Esophagus squamous epithelium (tissue), 5 donors: ENCODE measurements at regions not wholly inside any gene's neighbourhood (a gene's known extent, or its start where the extent isn't known, plus 50 kb on each side); places are given as distances from the start of the nearest gene placed in this dataset.

ENCODE experiments used
- DNase-seq: peaks from one replicate; lab custom pipeline; 2025; lab: John Stamatoyannopoulos, UW
- H3K27ac ChIP-seq, 4 donors: fragments of 200-600 bp; sonication (generic); one replicate each; pipeline ENCODE4 v1.5.1; 2016 to 2019; ENCODE audit warnings: mild to moderate bottlenecking in 1 of 4
- H3K27me3 ChIP-seq, 4 donors: fragments of 200-600 bp; sonication (generic); 1 replicate in 3 of 4; 2 replicates in 1 of 4; pipeline versions ENCODE4 v1.5.1 to v1.6.0; 2017 to 2021; ENCODE audit warnings: antibody characterized with exemption in 1 of 4
- H3K36me3 ChIP-seq, 3 donors: fragments of 200-600 bp; sonication (generic); one replicate each; pipeline ENCODE4 v1.5.1; 2016 to 2019
- H3K4me1 ChIP-seq, 3 donors: fragments of 200-600 bp; sonication (generic); one replicate each; pipeline ENCODE4 v1.5.1; 2017 to 2019
- H3K4me3 ChIP-seq, 4 donors: fragments of 200-600 bp; sonication (generic); 1 replicate in 3 of 4; 2 replicates in 1 of 4; pipeline ENCODE4 v1.5.1; 2016 to 2019; ENCODE audit warnings: mild to moderate bottlenecking in 2 of 4, moderate library complexity in 1 of 4
- H3K9me3 ChIP-seq, 3 donors: fragments of 200-600 bp; sonication (generic); one replicate each; pipeline ENCODE4 v1.5.1; 2016 to 2019
- POLR2A ChIP-seq, 4 donors: fragments of 450-650 bp; IDR thresholded peaks; one replicate each; pipeline ENCODE4 v1.6.1; 2017; ENCODE audit warnings: antibody characterized with exemption in 4 of 4, mild to moderate bottlenecking in 4 of 4, moderate library complexity in 3 of 4
- WGBS, 2 donors: methylation state at CpG; one replicate each; pipeline ENCODE4 v1.1.5; 2018; 5-methylcytosine and 5-hydroxymethylcytosine counted together
- intact Hi-C: fragments of 100-400 bp; cut with DNase I; formaldehyde crosslinking; loops from one replicate; pipeline ENCODE4 v1.15.0; 2022
- TF ChIP-seq, protein P1 (sequence below), 6 experiments: fragments of 450-650 bp in 4 of 6; fragments of 200-600 bp in 2 of 6; sonication (generic) in 2 of 6; IDR thresholded peaks; one replicate each; pipeline ENCODE4 v1.5.1; 2016 to 2019; ENCODE audit warnings: antibody characterized with exemption in 6 of 6, mild to moderate bottlenecking in 4 of 6, moderate library complexity in 4 of 6
- donor health status: DM: yes; HTN: yes; CAD: no.

DNA sequence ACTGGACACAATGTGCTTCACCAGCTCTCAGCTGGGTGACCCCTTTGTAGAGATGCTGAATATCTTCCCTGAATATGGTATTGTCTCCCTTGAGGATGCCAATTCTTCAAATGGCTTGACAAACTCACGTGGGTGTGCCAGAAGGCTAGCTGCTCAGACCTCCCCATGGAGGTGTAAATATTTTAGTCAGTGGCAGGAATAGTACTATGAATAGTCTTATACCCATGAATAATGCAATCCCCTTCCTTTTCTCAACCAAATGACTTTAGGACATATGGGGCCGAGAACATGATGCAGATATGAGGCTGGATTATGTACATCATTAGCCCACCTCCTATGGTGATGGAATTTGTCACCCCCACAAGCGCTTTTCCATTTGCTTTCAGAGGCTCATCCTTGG, 401.8 kb downstream of the ADRA2A start:
- H3K9me3 ChIP-seq = no peaks in the 10 kb centered on the region
- peaks cover 0 to 23% (median 0%) of the 10 kb centered on the region in 3 donors for H3K4me1 ChIP-seq
- H3K27me3 ChIP-seq = no peaks in the 10 kb centered on the region
- H3K27ac ChIP-seq = no peak overlapping the region
- TF ChIP-seq, protein P1, sequence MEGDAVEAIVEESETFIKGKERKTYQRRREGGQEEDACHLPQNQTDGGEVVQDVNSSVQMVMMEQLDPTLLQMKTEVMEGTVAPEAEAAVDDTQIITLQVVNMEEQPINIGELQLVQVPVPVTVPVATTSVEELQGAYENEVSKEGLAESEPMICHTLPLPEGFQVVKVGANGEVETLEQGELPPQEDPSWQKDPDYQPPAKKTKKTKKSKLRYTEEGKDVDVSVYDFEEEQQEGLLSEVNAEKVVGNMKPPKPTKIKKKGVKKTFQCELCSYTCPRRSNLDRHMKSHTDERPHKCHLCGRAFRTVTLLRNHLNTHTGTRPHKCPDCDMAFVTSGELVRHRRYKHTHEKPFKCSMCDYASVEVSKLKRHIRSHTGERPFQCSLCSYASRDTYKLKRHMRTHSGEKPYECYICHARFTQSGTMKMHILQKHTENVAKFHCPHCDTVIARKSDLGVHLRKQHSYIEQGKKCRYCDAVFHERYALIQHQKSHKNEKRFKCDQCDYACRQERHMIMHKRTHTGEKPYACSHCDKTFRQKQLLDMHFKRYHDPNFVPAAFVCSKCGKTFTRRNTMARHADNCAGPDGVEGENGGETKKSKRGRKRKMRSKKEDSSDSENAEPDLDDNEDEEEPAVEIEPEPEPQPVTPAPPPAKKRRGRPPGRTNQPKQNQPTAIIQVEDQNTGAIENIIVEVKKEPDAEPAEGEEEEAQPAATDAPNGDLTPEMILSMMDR (IDR thresholded peaks at IDR 0.05) = no peak
- TF ChIP-seq POLR2A (IDR thresholded peaks at IDR 0.05) = no peak
- 68 to 93% methylated on average over 3 of the region's 3 CpGs for WGBS, 2 donors
- no peak overlapping the region for H3K4me3 ChIP-seq
- no peak for DNase-seq
- H3K36me3 ChIP-seq = no peaks in the 10 kb centered on the region
- intact Hi-C loops = no loop called here

DNA sequence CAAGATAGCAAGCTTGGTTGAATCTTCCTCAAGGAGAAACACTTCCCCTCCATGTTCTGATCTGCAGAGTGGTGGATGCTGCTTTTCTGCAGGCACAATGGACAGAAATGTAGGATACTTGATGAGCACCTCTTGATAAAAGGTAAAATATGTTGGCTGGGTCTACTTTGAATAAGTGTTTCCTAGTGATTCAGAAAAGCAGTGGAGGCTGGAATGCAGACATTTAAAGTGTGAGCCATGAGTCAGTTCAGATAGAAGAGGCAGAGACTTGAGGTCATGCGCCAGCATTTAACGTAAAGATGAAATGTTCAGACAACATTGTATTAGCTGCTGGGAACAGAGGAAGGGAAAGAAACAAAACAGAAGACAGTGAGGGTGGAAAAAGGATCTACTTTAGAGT, 403.1 kb downstream of the ADRA2A start:
- Histone ChIP-seq H3K27ac (no peak overlapping the region), H3K27me3 (no peaks in the 10 kb centered on the region), H3K4me1 (peaks cover 0 to 20% (median 0%) of the 10 kb centered on the region in 3 donors), H3K9me3 (no peaks in the 10 kb centered on the region), H3K36me3 (no peaks in the 10 kb centered on the region), H3K4me3 (no peak overlapping the region)
- intact Hi-C loops = no loop called here
- no peak for TF ChIP-seq POLR2A (IDR thresholded peaks at IDR 0.05)
- TF ChIP-seq, protein P1 (IDR thresholded peaks at IDR 0.05) = no peak
- DNase-seq = no peak
- 72 to 86% methylated on average over 2 of the region's 2 CpGs for WGBS, 2 donors

DNA sequence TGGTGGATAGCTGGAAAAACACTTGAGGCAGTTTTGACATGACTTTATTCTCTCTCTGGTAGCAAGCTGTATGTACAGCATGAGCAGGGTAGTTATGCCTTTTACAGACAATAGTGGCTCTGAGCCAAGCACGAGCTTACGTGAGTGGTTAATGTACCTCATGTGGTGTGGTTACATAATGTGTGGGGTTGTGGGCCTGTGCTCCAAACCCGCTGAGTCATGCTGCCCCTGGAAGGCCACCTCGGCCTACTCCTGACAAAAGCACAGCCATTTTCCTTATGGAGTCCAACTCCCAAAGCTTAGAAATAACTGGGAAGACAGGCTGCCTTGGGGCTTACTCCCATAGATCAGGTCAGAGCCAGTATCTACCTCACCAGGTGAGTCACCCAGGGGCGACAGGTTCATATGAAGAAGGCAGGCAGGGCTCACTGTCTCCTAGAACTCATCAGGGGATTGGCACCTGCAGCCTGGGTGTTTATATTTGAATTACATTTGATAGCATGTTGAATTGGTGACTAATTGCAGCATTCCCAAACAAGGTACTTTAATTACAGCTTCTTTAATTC, 404.5 kb downstream of the ADRA2A start:
- Histone ChIP-seq H3K27ac (no peak overlapping the region), H3K36me3 (no peaks in the 10 kb centered on the region), H3K4me3 (no peak overlapping the region), H3K27me3 (no peaks in the 10 kb centered on the region), H3K4me1 (peaks cover 0 to 12% (median 0%) of the 10 kb centered on the region in 3 donors), H3K9me3 (no peaks in the 10 kb centered on the region)
- 40 to 73% methylated on average over 3 to 5 of the region's 5 CpGs for WGBS, 2 donors
- intact Hi-C loops = no loop called here
- TF ChIP-seq, protein P1 (IDR thresholded peaks at IDR 0.05) = no peak
- TF ChIP-seq POLR2A (IDR thresholded peaks at IDR 0.05) = no peak
- DNase-seq = no peak

DNA sequence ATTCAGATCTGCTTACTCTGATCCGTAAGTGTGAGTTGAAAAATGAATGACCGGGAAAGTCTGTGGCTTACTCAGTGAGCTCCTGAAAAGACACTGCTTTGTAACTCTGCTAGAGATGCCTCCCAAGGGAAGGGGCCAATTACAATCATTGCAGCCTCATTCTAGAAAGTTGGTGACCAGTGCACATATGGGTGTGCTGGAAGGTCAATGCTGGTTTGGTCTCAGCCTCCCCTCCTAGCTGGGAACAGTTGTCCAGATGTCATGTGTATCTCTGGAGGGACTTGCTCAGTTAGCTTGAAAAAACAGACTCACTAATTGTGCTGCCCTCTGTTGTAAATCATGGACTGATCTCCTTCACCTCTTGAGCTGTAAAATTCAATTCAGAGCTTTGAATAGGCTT, 405.0 kb downstream of the ADRA2A start:
- WGBS, 2 donors = 72 to 80% methylated on average over 2 of the region's 2 CpGs

DNA sequence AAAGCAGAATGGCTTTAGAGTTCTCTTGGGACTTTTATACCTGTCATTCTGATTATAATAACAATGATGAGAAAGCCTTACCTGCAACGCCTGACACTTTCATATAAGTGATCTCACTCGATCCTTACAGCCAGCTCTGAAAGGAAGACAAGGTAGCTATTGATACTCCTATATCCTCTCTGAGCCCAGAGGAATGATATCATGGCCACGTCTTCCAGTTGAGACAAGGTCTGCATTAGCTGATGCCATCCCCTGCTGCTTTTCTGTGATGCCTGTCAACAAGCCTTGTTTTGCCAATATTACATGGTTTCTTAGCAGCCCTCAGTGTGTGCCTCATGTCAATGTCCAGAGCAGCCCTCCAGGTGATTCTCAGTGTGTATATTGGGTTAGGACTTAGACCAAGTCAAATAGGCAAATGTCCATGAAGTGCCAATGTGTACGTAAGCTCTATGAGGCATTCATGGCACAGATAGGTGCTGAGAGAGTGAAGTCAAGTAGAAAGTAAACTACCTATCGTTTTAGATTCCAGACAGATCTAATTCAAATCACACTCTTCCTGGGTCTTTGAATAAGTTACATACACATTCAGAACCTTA, 405.9 kb downstream of the ADRA2A start:
- Histone ChIP-seq H3K4me1 (peaks cover 0 to 10% (median 0%) of the 10 kb centered on the region in 3 donors), H3K36me3 (no peaks in the 10 kb centered on the region), H3K27ac (no peak overlapping the region), H3K4me3 (no peak overlapping the region), H3K9me3 (no peaks in the 10 kb centered on the region), H3K27me3 (no peaks in the 10 kb centered on the region)
- WGBS, 2 donors = 82 to 89% methylated on average over 5 of the region's 5 CpGs
- intact Hi-C loops = no loop called here
- TF ChIP-seq, protein P1 (IDR thresholded peaks at IDR 0.05) = no peak
- no peak for TF ChIP-seq POLR2A (IDR thresholded peaks at IDR 0.05)
- DNase-seq = no peak

More for the DNA sequence above, 405.0 kb downstream of the ADRA2A start:
- TF ChIP-seq, protein P1 (IDR thresholded peaks at IDR 0.05) = no peak
- TF ChIP-seq POLR2A (IDR thresholded peaks at IDR 0.05) = no peak
- no peaks in the 10 kb centered on the region for H3K9me3 ChIP-seq
- no peaks in the 10 kb centered on the region for H3K27me3 ChIP-seq
- H3K27ac ChIP-seq = no peak overlapping the region
- no peaks in the 10 kb centered on the region for H3K36me3 ChIP-seq
- H3K4me3 ChIP-seq = no peak overlapping the region
- intact Hi-C loops = no loop called here
- H3K4me1 ChIP-seq = peaks cover 0 to 10% (median 0%) of the 10 kb centered on the region in 3 donors
- no peak for DNase-seq
